ENCODE measurements at regions not wholly inside any gene's neighbourhood (a gene's known extent, or its start where the extent isn't known, plus 50 kb on each side); places are given as distances from the start of the nearest gene placed in this dataset.
A peak's percentile ranks its signal among the peaks of the same experiment; 100 is the strongest.

DNA sequence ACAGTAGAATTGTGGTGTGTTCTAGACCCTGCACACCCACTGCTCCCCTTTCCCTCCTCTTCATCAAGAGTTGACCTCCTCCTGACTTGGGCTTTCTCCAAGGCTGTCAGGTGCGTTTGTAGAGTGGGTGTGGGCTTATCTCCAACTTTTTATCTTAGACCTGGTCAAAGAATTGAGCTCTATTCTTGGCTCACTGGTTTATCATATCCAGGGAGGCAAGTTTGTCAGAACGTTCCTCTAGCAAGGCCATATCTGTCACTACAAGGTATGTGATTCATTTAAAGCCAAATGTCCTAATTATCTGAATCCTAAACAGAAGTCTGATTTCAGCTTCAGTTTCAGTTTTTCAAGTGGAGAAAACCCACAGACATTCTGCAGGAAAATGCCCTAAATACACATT lies 117.1 kb upstream of the MGAT5 start:
- no peak overlapping the region for H3K4me3 ChIP-seq (ENCODE audit: low read length)
- no peak overlapping the region for H3K27ac ChIP-seq (ENCODE audit: low read depth, low read length)
- WGBS, result 88% methylated on average over 2 of the region's 2 CpGs
- no peaks in the 10 kb centered on the region for H3K27me3 ChIP-seq (ENCODE audit: insufficient read depth, low read length)
- no peaks in the 10 kb centered on the region for H3K9me3 ChIP-seq (ENCODE audit: insufficient read depth, low read depth, low read length)
- H3K36me3 ChIP-seq (ENCODE audit: insufficient read depth, low read length), result no peaks in the 10 kb centered on the region
- peaks cover 46% of the 10 kb centered on the region for H3K4me1 ChIP-seq (ENCODE audit: insufficient read depth, low read length)
- no peak overlapping the region for H3K9ac ChIP-seq (ENCODE audit: low read depth, low read length)

DNA sequence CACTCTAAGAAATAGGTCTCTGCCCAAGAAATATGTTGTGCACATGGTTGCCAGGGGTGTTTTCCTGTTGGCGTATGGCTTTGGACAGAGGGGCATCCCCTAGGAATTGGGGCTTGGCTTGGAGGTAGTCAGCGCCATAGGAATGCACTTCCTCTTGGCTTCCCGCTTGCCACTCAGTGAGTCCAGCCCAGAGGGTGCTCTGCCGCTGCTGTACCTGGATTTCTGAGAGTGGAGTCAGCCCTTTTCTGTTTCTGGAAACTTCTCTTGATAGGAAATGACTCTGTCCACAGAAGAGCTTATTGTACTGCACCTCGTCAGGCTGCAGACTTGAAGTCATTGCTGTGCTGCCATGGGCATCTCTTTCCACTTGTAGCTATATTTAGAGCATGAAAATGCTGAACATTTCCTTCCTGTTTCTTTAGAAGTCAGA lies 116.7 kb upstream of the MGAT5 start:
- H3K27ac ChIP-seq (ENCODE audit: low read depth, low read length), result no peak overlapping the region
- no peak overlapping the region for H3K4me3 ChIP-seq (ENCODE audit: low read length)

DNA sequence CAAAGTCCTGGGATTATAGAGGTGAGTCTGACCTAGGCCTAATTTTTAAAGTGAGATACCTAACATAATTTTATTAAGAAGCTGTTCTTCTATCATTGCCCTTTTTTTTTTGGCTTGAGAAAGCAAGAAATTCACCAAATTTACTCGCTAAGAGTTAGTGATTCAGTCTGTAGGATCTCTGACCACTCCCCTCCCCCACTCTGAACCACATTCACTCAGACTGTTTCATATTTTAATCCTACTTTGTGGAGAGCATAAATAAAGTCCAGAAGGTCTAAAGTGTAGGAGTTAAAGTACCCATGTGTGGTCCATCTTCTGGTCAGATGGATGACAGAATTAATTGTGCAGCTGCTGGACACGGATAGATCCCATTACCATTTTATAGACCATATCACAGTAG lies 115.8 kb upstream of the MGAT5 start:
- Histone ChIP-seq H3K9ac (ENCODE audit: low read depth, low read length) (no peak overlapping the region), H3K4me3 (ENCODE audit: low read length) (no peak overlapping the region), H3K27me3 (ENCODE audit: insufficient read depth, low read length) (no peaks in the 10 kb centered on the region), H3K27ac (ENCODE audit: low read depth, low read length) (no peak overlapping the region), H3K9me3 (ENCODE audit: insufficient read depth, low read depth, low read length) (no peaks in the 10 kb centered on the region), H3K36me3 (ENCODE audit: insufficient read depth, low read length) (no peaks in the 10 kb centered on the region), H3K4me1 (ENCODE audit: insufficient read depth, low read length) (peaks cover 48% of the 10 kb centered on the region)
- 94% methylated on average over 2 of the region's 2 CpGs for WGBS

More for the DNA sequence above, 116.7 kb upstream of the MGAT5 start:
- 91% methylated on average over 5 of the region's 5 CpGs for WGBS
- peaks cover 48% of the 10 kb centered on the region for H3K4me1 ChIP-seq (ENCODE audit: insufficient read depth, low read length)
- no peaks in the 10 kb centered on the region for H3K27me3 ChIP-seq (ENCODE audit: insufficient read depth, low read length)
- no peaks in the 10 kb centered on the region for H3K9me3 ChIP-seq (ENCODE audit: insufficient read depth, low read depth, low read length)
- no peaks in the 10 kb centered on the region for H3K36me3 ChIP-seq (ENCODE audit: insufficient read depth, low read length)
- H3K9ac ChIP-seq (ENCODE audit: low read depth, low read length), result no peak overlapping the region

DNA sequence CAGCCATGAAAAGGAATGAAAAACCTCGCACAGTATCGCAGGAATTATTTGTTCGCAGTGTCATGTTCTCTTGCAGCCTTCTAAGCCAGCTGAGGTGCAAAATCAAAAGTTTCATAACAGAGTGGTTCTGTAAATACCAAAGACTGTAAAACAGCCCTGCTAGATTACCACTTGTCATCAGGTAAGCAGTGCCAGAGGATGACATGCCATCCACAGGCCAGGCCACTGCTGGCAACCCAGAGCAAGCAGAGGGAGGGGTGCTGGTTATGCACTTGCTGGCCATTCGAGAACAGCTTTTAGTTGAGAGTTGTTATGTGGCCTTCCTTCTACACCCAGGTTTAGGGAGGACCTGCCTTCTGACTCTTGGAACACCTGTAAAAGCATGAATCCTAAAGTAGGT lies 114.3 kb upstream of the MGAT5 start:
- H3K9ac ChIP-seq (ENCODE audit: low read depth, low read length), result no peak overlapping the region
- H3K9me3 ChIP-seq (ENCODE audit: insufficient read depth, low read depth, low read length), result no peaks in the 10 kb centered on the region
- H3K36me3 ChIP-seq (ENCODE audit: insufficient read depth, low read length), result no peaks in the 10 kb centered on the region
- no peaks in the 10 kb centered on the region for H3K27me3 ChIP-seq (ENCODE audit: insufficient read depth, low read length)
- peaks cover 48% of the 10 kb centered on the region for H3K4me1 ChIP-seq (ENCODE audit: insufficient read depth, low read length)
- H3K4me3 ChIP-seq (ENCODE audit: low read length), result no peak overlapping the region
- 98% methylated on average over 4 of the region's 4 CpGs for WGBS
- no peak overlapping the region for H3K27ac ChIP-seq (ENCODE audit: low read depth, low read length)

DNA sequence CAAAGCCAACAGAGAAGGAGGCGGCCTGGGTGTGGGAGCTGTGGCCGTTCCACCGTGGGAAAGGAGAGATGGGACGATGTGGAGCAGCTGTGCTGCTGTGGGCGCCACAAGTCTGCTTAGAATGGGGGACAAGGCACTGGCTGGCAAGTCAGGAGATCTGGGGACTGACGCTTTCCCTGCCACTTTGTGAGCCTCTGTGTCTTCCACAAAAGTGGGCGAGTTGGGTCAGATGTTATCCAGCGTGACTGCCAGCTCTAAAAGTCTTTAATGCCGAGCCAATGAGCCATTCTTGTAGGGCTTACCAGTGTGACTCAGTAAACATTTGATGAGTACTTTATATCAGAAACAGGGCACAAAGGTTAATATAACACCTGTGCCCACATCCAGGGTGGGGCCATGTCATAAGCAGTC lies 113.6 kb upstream of the MGAT5 start:
- Histone ChIP-seq H3K4me3 (ENCODE audit: low read length) (no peak overlapping the region), H3K36me3 (ENCODE audit: insufficient read depth, low read length) (no peaks in the 10 kb centered on the region), H3K4me1 (ENCODE audit: insufficient read depth, low read length) (peaks cover 45% of the 10 kb centered on the region), H3K27ac (ENCODE audit: low read depth, low read length) (no peak overlapping the region), H3K9ac (ENCODE audit: low read depth, low read length) (no peak overlapping the region), H3K27me3 (ENCODE audit: insufficient read depth, low read length) (no peaks in the 10 kb centered on the region), H3K9me3 (ENCODE audit: insufficient read depth, low read depth, low read length) (no peaks in the 10 kb centered on the region)
- 92% methylated on average over 9 of the region's 9 CpGs for WGBS

DNA sequence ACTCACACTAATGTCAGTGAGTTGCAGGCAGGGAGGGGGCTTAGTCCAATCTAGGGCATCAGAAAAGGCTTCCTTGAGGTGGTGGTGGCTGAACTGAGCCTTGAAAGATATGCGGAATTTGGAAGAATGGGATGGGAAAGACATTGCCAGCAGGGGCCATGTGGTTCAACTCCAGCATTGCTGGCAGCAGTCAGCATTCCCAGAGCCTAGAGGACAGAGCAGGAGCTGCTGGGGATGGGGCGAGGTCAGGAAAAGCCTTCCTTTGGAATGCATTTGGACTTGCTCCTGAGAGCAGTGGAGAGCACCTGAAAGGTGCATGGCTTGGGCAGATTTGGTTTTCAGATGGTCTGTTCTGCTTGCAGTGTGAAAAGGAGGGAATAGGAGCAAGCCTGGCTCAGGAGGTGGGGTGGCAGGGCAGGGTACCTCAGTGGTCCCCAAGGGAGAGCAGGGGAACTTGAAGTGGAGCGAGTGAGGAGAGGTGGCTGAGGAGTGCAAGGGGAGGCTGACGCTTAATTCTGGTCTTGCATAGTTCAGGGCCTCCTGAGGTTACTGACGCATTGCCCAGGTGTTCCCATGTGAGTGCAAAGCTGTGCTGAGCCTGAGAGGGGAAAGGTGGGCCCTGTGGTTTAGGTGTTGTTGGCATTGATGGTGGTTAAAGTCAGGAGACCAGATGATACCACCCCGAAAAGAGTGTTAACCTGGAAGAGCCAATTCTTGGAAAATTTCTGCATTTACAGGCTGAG lies 112.1 kb upstream of the MGAT5 start:
- Histone ChIP-seq H3K36me3 (ENCODE audit: insufficient read depth, low read length) (no peaks in the 10 kb centered on the region), H3K27ac (ENCODE audit: low read depth, low read length) (no peak overlapping the region), H3K9ac (ENCODE audit: low read depth, low read length) (no peak overlapping the region), H3K27me3 (ENCODE audit: insufficient read depth, low read length) (no peaks in the 10 kb centered on the region), H3K4me1 (ENCODE audit: insufficient read depth, low read length) (peaks cover 52% of the 10 kb centered on the region), H3K9me3 (ENCODE audit: insufficient read depth, low read depth, low read length) (no peaks in the 10 kb centered on the region), H3K4me3 (ENCODE audit: low read length) (no peak overlapping the region)
- WGBS, result 75% methylated on average over 6 of the region's 6 CpGs

DNA sequence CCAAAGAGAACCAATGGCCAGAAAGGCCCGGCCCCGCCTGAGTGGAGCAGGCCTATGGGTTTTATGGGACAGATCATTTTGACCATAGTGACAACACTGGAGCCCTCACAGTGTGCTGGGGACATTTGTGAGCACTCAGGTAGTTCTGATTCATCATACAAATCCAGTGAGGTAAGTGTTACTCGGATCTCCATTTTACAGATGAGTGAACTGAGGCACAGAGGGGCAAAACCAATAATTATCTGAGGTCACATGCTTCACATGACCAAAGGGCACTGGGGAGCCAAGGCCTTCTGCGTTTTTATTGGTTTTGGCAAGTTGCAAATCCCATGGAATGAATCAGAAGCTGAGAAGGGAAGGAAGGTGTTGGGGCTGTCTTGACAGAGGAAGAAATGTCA lies 111.5 kb upstream of the MGAT5 start:
- Histone ChIP-seq H3K9me3 (ENCODE audit: insufficient read depth, low read depth, low read length) (no peaks in the 10 kb centered on the region), H3K36me3 (ENCODE audit: insufficient read depth, low read length) (no peaks in the 10 kb centered on the region), H3K4me3 (ENCODE audit: low read length) (no peak overlapping the region), H3K9ac (ENCODE audit: low read depth, low read length) (no peak overlapping the region), H3K27ac (ENCODE audit: low read depth, low read length) (no peak overlapping the region), H3K27me3 (ENCODE audit: insufficient read depth, low read length) (no peaks in the 10 kb centered on the region), H3K4me1 (ENCODE audit: insufficient read depth, low read length) (peaks cover 52% of the 10 kb centered on the region)
- 92% methylated on average over 4 of the region's 4 CpGs for WGBS

DNA sequence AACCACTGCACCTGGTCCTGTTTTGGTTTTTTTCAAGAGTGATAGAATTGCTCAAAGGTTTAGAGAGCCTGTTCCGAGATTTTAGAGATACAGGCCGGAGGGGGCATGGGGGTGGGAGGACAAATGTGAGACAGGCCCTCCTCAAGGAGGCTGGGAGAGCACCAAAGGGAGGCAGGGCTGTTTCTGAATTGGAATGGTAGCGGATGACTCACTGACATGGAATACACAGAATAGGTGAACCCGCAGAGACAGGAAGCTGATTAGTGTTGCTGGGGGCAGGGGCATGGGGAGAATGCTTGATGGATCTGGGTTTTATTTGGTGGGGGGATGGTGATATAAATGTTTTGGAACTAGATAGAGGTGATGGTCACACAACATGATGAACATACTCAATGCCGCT lies 111.0 kb upstream of the MGAT5 start:
- Histone ChIP-seq H3K27me3 (ENCODE audit: insufficient read depth, low read length) (no peaks in the 10 kb centered on the region), H3K4me3 (ENCODE audit: low read length) (no peak overlapping the region), H3K9me3 (ENCODE audit: insufficient read depth, low read depth, low read length) (no peaks in the 10 kb centered on the region), H3K9ac (ENCODE audit: low read depth, low read length) (no peak overlapping the region), H3K27ac (ENCODE audit: low read depth, low read length) (no peak overlapping the region), H3K4me1 (ENCODE audit: insufficient read depth, low read length) (peaks cover 55% of the 10 kb centered on the region), H3K36me3 (ENCODE audit: insufficient read depth, low read length) (no peaks in the 10 kb centered on the region)
- 68% methylated on average over 5 of the region's 5 CpGs for WGBS

DNA sequence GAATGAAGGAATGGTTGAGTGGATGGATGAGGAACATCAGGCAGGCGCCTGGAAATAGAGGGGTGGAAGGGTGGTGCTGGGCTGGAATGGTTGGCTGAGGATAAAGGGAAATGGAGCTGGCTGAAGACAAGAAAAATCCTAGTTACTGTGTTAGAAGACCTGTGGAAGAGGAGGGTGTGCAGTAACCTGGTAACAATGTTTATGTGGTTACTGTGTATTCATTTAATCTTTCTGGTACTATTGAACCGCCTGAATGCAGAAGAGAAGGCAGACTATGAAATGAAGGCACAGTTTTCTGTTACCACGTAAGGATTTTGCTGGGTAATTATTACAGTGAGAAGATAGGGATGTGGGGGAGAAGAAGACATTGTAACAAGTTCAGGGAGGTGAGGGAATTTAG lies 110.3 kb upstream of the MGAT5 start:
- H3K4me3 ChIP-seq (ENCODE audit: low read length), result no peak overlapping the region
- no peaks in the 10 kb centered on the region for H3K36me3 ChIP-seq (ENCODE audit: insufficient read depth, low read length)
- H3K9me3 ChIP-seq (ENCODE audit: insufficient read depth, low read depth, low read length), result no peaks in the 10 kb centered on the region
- no peaks in the 10 kb centered on the region for H3K27me3 ChIP-seq (ENCODE audit: insufficient read depth, low read length)
- peaks cover 55% of the 10 kb centered on the region for H3K4me1 ChIP-seq (ENCODE audit: insufficient read depth, low read length)
- WGBS, result 89% methylated on average over 3 of the region's 3 CpGs
- H3K27ac ChIP-seq (ENCODE audit: low read depth, low read length), result peak overlapping the region; percentile 20; the same call in 1 of the 2 replicates
- H3K9ac ChIP-seq (ENCODE audit: low read depth, low read length), result no peak overlapping the region

DNA sequence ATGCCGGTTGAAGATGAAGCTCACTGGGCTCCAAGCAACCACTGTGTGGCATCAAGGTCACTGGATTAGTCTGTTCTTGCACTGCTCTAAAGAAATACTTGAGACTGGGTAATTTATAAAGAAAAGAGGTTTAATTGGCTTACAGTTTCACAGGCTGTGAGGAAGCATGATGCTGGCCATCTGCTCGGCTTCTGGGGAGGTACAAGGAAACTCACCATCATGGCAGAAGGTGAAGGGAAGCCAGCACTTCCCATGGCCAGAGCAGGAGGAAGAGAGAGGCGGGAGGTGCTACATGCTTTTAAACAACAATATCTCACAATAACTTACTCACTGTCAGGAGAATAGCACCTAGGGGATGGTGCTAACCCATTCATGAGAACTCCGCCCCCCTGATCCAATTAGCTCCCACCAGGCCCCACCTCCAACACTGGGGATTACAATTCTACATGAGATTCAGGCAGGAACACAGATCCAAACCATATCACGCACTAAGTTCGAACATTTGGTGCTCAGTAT lies 109.7 kb upstream of the MGAT5 start:
- no peak overlapping the region for H3K27ac ChIP-seq (ENCODE audit: low read depth, low read length)
- no peak overlapping the region for H3K4me3 ChIP-seq (ENCODE audit: low read length)
- 89% methylated on average over 4 of the region's 6 CpGs for WGBS
- peaks cover 52% of the 10 kb centered on the region for H3K4me1 ChIP-seq (ENCODE audit: insufficient read depth, low read length)
- H3K36me3 ChIP-seq (ENCODE audit: insufficient read depth, low read length), result no peaks in the 10 kb centered on the region
- no peak overlapping the region for H3K9ac ChIP-seq (ENCODE audit: low read depth, low read length)
- no peaks in the 10 kb centered on the region for H3K27me3 ChIP-seq (ENCODE audit: insufficient read depth, low read length)
- no peaks in the 10 kb centered on the region for H3K9me3 ChIP-seq (ENCODE audit: insufficient read depth, low read depth, low read length)

DNA sequence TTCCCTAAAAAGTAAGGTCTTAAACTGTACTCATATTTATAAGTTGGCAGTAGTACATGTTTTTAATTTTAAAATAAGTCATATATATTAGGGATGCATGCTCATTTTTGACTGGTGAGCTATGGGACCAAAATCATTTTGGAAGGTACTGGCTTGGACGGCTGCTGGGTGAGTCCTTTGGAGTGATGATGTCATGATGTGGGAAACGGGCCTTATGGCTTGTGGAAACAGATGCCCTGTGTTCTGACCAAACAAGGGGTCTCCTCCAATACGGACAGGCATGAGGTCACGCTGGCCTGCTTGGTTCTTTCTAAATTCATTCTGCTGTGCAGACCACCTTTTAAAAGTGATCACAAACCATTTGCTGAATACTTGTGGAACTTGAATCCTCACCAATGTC lies 109.2 kb upstream of the MGAT5 start:
- peaks cover 52% of the 10 kb centered on the region for H3K4me1 ChIP-seq (ENCODE audit: insufficient read depth, low read length)
- no peak overlapping the region for H3K4me3 ChIP-seq (ENCODE audit: low read length)
- no peaks in the 10 kb centered on the region for H3K9me3 ChIP-seq (ENCODE audit: insufficient read depth, low read depth, low read length)
- no peaks in the 10 kb centered on the region for H3K36me3 ChIP-seq (ENCODE audit: insufficient read depth, low read length)
- WGBS, result 87% methylated on average over 4 of the region's 4 CpGs
- no peak overlapping the region for H3K9ac ChIP-seq (ENCODE audit: low read depth, low read length)
- no peak overlapping the region for H3K27ac ChIP-seq (ENCODE audit: low read depth, low read length)
- H3K27me3 ChIP-seq (ENCODE audit: insufficient read depth, low read length), result no peaks in the 10 kb centered on the region

DNA sequence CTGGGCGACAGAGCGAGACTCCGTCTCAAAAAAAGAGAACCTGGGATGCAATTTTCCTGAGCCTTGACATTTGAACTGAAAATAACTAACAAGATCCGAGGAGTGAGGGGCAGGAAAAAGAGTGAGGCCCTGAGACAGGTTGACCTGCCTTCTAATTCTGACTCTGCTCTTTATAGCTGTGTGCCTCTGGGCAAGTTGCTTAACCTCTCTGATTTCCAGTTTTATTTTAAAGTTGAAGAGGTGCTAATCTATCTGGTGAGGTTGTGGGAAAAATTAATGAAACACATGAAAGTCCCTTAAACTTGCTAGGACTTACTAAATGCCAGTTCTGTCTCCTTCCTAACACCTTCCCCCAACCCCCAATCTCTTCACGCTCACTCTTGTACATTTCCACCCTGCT lies 108.4 kb upstream of the MGAT5 start:
- Histone ChIP-seq H3K4me3 (ENCODE audit: low read length) (no peak overlapping the region), H3K4me1 (ENCODE audit: insufficient read depth, low read length) (peaks cover 52% of the 10 kb centered on the region), H3K27ac (ENCODE audit: low read depth, low read length) (no peak overlapping the region), H3K9ac (ENCODE audit: low read depth, low read length) (no peak overlapping the region), H3K36me3 (ENCODE audit: insufficient read depth, low read length) (no peaks in the 10 kb centered on the region), H3K9me3 (ENCODE audit: insufficient read depth, low read depth, low read length) (no peaks in the 10 kb centered on the region), H3K27me3 (ENCODE audit: insufficient read depth, low read length) (no peaks in the 10 kb centered on the region)
- 92% methylated on average over 5 of the region's 5 CpGs for WGBS
